ENCODE measurements at regions not wholly inside any gene's neighbourhood (a gene's known extent, or its start where the extent isn't known, plus 50 kb on each side); places are given as distances from the start of the nearest gene placed in this dataset.

- H3K4me3 ChIP-seq (ENCODE audit: low read length), result no peak overlapping the region
- H2AFZ ChIP-seq (ENCODE audit: low read depth, low read length), result no peak overlapping the region
- no peaks in the 10 kb centered on the region for H3K27me3 ChIP-seq (ENCODE audit: insufficient read depth, low read depth, low read length)
- TF ChIP-seq EP300 (conservative IDR thresholded peaks at IDR 0.05; ENCODE audit: poor library complexity, severe bottlenecking) (no peak), REST (IDR thresholded peaks at IDR 0.05; ENCODE audit: borderline replicate concordance) (no peak), RAD21 (conservative IDR thresholded peaks at IDR 0.05) (no peak), TAF1 (IDR thresholded peaks at IDR 0.05; ENCODE audit: low read depth) (no peak), CTCF (IDR thresholded peaks at IDR 0.05; ENCODE audit: poor library complexity, severe bottlenecking) (no peak), POLR2AphosphoS5 (IDR thresholded peaks at IDR 0.05) (no peak), MXI1 (conservative IDR thresholded peaks at IDR 0.05; ENCODE audit: poor library complexity, severe bottlenecking) (no peak), EZH2 (IDR thresholded peaks at IDR 0.05; ENCODE audit: borderline replicate concordance, insufficient read depth, low read length, poor library complexity, severe bottlenecking) (no peak), SMC3 (conservative IDR thresholded peaks at IDR 0.05; ENCODE audit: poor library complexity) (no peak)
- H3F3A ChIP-seq (ENCODE audit: insufficient read depth, low read length, poor library complexity, severe bottlenecking), result no peaks in the 10 kb centered on the region
- H3K36me3 ChIP-seq (ENCODE audit: insufficient read depth, low read length), result no peaks in the 10 kb centered on the region
- no peaks in the 10 kb centered on the region for H3K9me2 ChIP-seq (ENCODE audit: insufficient read depth, low read length)
- no peak overlapping the region for H3K4me2 ChIP-seq (ENCODE audit: low read length)
- H3K79me2 ChIP-seq (replicated peaks; ENCODE audit: insufficient read depth, low read length), result no peaks in the 10 kb centered on the region
- H3K9ac ChIP-seq (ENCODE audit: low read length), result no peak overlapping the region
- no peaks in the 10 kb centered on the region for H3K9me3 ChIP-seq (ENCODE audit: low read length)
- H4K20me1 ChIP-seq (ENCODE audit: insufficient read depth), result no peaks in the 10 kb centered on the region
- H3K27ac ChIP-seq (ENCODE audit: low read length), result no peak overlapping the region
Observed at GRCh38 chr4:110368409-110368808, 107.5 kb upstream of the ENPEP start.

- no peaks in the 10 kb centered on the region for H3K36me3 ChIP-seq (ENCODE audit: insufficient read depth, low read length)
- no peaks in the 10 kb centered on the region for H3K9me3 ChIP-seq (ENCODE audit: low read length)
- H4K20me1 ChIP-seq (ENCODE audit: insufficient read depth), result no peaks in the 10 kb centered on the region
- no peaks in the 10 kb centered on the region for H3K27me3 ChIP-seq (ENCODE audit: insufficient read depth, low read depth, low read length)
- H2AFZ ChIP-seq (ENCODE audit: low read depth, low read length), result no peak overlapping the region
- H3K4me2 ChIP-seq (ENCODE audit: low read length), result no peak overlapping the region
- no peak overlapping the region for H3K4me3 ChIP-seq (ENCODE audit: low read length)
- H3K9me2 ChIP-seq (ENCODE audit: insufficient read depth, low read length), result no peaks in the 10 kb centered on the region
- no peak for TF ChIP-seq CTCF (IDR thresholded peaks at IDR 0.05; ENCODE audit: poor library complexity, severe bottlenecking)
- no peak for TF ChIP-seq EZH2 (IDR thresholded peaks at IDR 0.05; ENCODE audit: borderline replicate concordance, insufficient read depth, low read length, poor library complexity, severe bottlenecking)
- TF ChIP-seq MXI1 (conservative IDR thresholded peaks at IDR 0.05; ENCODE audit: poor library complexity, severe bottlenecking), result no peak
- TF ChIP-seq POLR2AphosphoS5 (IDR thresholded peaks at IDR 0.05), result no peak
- no peak for TF ChIP-seq REST (IDR thresholded peaks at IDR 0.05; ENCODE audit: borderline replicate concordance)
- TF ChIP-seq EP300 (conservative IDR thresholded peaks at IDR 0.05; ENCODE audit: poor library complexity, severe bottlenecking), result no peak
- no peak for TF ChIP-seq SMC3 (conservative IDR thresholded peaks at IDR 0.05; ENCODE audit: poor library complexity)
- TF ChIP-seq RAD21 (conservative IDR thresholded peaks at IDR 0.05), result no peak
- no peak for TF ChIP-seq TAF1 (IDR thresholded peaks at IDR 0.05; ENCODE audit: low read depth)
- no peak overlapping the region for H3K9ac ChIP-seq (ENCODE audit: low read length)
- H3K27ac ChIP-seq (ENCODE audit: low read length), result no peak overlapping the region
- H3K79me2 ChIP-seq (replicated peaks; ENCODE audit: insufficient read depth, low read length), result no peaks in the 10 kb centered on the region
- no peaks in the 10 kb centered on the region for H3F3A ChIP-seq (ENCODE audit: insufficient read depth, low read length, poor library complexity, severe bottlenecking)
Observed at GRCh38 chr4:110367156-110367555, 108.8 kb upstream of the ENPEP start.

All from neural cell (in vitro differentiated cells).